GM18907 (cell line): ENCODE measurements at regions not wholly inside any gene's neighbourhood (a gene's known extent, or its start where the extent isn't known, plus 50 kb on each side); places are given as distances from the start of the nearest gene placed in this dataset.

Experiments used
- ATAC-seq: cut with Tn5 transposase; IDR thresholded peaks from one replicate; pipeline ENCODE4 v1.9.1; 2021; ENCODE audit warnings: mild to moderate bottlenecking, moderate library complexity; ENCODE audit not compliant: unreplicated experiment

DNA sequence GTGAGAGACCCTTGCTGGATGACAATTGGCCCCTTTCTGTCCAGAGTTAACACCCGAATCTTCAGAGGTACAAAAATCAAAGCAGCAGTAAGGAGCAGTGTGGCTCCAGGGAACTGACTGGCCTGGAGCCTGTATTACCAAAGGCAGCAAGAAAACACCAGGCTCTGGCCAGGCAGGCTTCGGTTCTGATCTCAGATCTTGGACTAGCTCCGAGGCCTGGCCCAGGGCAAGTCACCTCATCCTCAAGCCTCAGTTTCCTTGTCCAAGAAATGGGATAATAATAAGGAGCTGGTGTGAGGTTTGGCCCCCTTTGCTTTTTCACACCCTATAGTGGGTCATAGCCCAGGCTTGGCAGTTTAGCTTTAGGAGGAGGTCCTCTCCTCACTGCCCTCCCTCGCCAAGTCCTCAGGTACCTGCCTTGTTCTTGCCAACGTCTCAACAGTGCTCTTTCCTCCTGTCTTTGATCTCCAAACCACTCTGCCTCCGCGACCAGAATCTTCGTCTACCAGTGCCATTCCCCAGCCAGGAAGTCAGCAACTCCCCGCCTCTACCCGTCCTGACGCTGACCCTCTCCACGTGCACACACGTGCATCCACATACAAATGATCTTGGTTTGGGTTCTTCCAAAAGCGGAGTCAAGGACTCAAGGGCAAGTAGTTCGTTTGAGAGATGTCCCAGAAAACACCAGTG, 82.6 kb upstream of the TLE3 start:
- no peak for ATAC-seq

DNA sequence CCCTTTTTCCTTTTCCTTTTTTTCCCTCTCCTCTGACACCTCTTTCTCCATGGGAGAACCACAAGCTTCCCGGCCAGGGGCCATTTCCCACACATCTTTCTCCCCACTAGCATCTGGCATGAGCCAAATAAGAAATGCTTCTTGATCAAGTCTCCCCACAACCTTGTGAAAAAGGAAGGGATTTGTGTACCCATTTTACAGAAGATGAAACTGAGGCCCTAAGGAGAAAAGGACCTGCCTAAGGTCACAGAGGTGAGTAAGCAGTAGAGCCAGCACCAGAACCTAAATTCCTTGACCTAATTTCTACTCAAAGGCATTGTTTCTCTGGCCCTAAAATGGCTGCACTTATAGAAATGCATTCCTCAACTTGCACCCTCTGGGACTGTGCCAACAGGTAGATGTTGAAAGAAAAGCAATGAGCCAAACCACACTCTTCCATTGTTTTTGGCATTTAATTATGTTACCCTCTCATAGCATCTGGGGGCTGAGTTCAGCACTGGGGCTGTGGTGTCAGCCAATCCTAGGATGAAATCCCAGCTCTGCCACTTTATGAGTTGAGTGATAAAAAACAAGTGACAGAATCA, 81.7 kb upstream of the TLE3 start:
- ATAC-seq: no peak

DNA sequence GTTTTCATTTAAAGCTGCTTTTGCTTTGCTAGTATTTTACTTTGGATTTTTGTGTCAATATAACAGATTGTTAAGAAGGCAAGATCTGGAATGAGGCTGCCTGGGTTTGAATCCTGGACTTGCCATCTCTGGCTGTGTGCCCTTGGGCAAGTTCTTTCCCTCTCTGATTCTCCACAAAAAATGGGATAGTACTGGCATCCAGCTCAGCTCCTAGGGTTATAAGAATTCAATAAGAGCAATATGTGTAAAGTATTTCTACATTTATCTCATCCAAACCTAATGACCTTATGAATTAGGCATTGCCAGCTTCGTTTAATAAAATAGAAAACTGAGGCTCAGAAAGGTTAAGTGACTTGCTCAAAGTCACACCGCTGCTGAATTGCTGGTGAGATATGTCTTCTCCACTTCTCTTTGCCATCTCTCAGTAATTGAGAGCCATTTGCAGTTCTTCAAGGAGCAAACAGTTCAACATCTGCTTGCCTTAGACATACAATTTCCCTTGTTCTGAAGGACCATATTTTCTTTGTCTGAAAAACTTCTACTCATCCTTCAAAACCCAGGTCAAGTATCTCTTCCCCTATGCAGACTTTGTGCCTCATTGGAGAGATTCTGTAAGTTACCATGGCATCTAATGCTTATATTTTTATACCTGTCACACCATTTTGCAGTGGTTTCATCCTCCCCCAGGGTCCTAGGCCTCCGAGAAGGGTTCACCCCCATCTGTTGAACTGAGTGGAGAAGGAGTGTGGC, 80.8 kb upstream of the TLE3 start:
- no peak for ATAC-seq

DNA sequence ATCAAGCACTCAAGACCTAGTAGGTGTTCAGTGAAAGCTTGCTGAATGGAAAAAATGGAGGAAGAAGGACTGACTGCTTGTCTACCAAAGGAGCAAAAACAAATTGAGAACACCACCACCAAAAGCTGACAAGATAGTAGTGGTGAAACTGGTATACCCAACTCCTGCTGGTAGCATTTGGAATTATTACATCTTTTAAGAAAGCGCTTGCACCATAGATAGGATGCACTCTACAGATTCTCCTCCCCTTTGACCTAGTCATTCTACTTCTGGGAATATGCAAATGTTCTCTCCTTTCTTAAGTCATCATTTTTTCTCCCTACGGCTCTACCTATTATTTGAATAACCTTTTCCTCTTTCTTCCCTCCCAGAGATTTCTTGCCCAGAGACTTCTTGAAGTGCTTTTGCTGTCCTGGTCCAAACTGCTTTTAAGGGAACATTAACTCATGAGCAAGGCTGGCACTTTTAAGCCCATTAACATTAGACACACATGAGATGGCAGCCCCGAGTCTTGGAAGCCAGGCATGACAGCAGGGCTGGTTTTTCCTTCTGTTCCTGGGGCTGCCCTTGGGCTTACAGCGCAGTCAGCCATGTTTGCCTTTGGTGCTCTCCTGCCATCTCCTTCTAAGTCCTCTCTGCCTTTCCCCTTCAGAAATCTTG, 75.0 kb upstream of the TLE3 start:
- no peak for ATAC-seq

DNA sequence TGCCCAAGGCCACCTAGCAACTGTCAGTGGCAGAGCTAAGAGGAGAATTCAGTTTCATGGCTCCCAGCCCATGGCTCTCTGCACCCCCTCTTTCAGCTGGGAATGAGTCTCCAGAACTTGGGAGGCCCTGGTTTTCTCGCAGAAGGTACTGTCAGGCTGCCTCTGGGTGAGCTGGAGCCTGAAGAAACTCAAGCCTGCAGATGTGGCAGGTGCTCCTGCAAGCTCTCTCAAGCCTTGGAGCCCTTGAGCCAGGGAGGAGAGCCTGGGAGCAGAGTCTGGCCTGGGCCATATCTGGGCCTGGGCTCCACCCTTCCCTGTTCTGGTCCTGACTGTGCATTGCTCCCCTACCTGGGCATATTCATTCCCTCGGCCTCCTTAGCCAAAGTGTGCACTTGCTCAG, 74.4 kb upstream of the TLE3 start:
- ATAC-seq: no peak

DNA sequence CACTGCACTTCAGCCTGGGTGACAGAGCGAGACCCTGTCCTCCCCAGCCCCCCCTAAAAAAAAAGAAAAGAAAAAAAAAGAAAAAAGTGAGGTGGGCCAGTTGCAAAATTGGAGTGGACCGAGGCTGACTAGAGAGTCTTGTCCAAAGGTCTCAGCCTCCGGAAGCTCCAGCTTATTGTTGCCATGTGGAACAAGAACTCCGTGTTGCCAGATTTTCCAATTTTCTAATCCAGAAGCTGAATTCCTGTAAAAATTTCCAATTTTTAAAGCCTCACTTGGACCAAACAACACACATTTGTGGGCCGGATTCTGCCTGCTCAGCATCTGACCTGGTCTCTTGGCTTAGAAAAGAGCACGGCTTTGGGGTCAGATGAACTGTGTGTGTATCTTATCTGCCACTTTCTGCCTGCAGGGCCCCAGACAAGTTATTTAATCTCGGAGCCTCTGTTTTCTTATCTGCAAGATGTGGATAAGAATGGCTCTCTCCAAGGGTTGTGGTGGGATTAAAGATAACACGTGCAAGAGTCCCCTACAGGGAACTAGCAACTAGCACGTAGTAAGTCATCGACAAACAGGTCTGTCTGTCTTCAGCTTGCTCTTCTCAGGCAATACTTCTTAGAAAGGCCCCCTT, 73.7 kb upstream of the TLE3 start:
- ATAC-seq: no peak

DNA sequence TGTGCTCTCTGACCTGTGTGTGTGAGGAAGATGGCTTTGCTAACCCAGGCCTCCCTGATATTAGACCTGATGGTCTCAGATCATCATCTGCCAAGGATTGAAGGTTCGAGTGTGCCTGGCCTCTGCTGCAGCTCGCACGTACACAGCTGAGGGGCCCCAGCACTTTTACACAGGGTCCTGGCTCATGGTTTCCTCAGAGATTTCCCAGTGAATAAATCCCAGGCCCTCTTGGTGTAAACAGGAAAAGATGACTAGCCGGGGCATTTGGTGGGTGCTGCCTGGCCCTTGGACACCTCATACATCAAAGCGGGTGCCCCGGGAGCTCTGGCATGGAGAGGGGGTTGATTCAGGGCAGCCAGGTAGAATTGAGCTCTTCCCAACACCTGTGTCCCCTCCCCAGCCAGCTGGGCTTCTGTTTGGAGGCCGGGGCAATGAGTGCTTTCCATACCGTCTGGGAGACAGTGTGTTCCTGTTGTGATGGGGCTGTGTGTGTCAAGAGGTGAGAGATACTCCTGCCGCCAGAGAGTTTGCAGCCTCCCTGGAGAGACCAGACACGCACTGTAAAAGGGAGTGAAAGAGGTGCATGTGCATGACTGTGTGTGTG, 72.5 kb upstream of the TLE3 start:
- ATAC-seq: no peak

DNA sequence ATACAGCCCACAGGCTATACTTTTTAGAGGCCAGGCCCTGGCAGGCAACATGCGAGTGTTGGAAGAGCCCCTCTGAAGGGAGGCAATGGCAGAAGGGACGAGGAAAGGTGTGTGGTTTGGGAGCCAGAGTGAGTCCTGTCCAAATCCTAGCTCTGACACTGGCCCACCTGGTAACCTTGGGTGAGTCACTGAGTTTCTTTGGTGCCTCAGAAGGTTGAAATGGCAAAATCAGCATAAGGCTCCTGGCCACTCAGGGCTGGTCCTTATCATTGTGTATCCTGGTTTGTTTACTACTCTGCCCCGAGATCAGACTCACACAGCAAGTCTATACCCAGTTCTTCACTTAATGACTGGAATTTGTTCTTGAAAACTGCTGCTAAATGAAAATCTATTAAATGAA, 71.4 kb upstream of the TLE3 start:
- ATAC-seq: no peak

DNA sequence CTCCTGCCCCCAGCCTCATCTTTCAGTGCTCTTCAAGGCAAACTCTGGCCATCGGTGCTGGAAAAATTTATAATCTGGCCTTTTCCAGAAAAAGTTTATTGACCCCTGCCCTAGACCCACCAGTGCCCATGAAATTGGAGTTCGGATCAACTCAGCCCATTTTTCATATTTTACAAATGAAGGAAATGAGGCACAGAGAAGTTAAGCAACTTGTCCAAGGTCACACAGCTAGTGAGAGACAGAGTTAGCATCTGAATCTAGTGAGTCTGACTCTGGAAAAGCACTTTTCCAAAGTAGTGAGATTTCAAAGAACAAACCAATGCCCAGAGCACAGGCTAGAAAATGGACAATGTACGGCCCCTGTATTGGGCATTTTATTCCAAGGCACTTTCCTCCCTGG, 69.4 kb upstream of the TLE3 start:
- no peak for ATAC-seq

DNA sequence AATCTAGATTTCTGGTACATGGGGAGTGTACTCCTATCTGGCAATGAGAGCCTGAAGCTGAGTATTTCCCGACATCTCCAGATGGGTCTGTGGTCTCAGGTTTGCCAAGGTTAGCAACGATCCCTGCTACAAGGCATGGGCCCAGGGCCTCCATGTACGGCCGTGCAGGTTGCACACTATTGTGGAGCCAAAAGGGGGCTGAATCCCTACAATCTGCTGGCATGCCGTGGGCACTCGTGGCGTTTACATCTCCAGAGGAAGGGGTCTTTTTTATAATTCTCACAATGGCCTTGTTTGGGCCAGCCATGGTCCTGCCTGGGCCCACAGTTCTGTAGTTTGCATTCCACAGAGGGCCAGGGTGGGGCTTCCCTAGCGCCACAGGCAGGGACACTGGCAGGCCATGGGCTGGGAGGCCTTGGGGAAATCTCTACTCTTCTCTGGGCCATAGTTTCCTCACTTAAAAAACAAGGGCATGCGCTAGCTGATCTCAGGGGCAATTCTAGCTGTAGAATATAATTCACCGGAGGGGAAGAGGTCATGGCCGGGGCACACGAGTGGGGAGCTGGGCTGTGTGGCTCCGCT, 68.9 kb upstream of the TLE3 start:
- no peak for ATAC-seq

DNA sequence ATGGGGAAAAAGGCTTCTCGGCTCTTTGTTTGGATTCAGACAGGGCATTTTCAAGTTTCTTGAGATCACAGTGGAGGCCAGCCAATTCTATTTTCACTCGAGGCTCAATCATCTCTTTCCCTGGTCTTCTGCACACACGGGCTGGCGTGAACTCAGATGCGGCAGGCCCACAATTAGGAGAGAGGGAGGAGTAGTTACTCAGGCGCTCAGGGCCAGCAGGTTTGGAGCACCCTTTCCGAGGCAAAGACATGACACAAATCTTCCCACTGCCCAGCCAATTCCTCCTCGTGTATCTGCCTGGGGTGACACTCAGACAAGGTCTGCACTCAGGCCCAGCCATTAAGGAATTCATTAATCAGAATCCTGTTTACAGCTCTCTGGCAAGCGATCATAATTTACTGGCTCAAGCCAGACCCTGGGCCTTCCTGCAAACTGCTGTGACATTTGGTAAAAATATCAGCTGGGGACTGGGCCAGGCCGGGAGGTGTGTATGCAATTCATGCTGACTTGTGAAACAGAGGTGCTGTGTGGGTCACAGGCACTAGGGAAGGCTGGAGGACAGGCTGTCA, 68.1 kb upstream of the TLE3 start:
- no peak for ATAC-seq

DNA sequence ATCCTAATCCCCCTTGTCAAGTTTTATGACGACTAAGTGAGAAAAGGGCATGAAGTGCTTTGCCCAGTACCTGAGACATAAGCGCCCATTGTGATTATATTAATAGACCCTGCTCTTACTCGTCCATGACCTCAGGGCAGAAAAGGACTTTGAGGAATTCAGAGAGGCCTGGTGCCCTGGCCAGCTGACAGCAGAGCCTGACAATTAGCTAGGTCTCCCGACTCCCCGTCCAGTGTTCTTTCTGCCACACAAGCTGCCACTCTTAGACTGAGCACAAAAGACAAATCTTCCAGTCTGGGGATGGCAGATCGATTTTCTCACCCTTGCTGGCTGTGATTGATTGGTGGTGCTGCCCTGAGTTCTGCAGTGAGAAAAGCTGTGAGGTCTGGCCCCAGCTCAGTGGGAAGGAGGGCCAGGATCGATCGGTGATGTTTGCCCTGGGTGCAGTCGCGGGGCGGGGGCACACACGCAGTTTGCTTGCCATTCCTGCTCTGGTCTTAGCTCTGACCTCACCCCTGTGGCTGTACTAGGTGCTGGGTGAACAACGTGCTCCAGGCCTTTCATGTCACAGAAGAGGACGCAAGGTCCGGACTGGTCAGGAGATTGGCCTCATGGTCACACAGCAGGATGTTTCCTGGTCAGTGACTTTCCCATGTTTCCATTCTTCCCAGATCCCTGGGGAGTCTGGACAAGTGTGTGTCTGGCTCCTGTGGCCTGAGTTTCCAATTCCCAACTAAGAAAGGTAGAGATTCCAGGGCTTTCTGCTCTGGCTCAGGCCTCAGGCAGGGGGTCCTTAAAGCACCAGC, 67.4 kb upstream of the TLE3 start:
- no peak for ATAC-seq

DNA sequence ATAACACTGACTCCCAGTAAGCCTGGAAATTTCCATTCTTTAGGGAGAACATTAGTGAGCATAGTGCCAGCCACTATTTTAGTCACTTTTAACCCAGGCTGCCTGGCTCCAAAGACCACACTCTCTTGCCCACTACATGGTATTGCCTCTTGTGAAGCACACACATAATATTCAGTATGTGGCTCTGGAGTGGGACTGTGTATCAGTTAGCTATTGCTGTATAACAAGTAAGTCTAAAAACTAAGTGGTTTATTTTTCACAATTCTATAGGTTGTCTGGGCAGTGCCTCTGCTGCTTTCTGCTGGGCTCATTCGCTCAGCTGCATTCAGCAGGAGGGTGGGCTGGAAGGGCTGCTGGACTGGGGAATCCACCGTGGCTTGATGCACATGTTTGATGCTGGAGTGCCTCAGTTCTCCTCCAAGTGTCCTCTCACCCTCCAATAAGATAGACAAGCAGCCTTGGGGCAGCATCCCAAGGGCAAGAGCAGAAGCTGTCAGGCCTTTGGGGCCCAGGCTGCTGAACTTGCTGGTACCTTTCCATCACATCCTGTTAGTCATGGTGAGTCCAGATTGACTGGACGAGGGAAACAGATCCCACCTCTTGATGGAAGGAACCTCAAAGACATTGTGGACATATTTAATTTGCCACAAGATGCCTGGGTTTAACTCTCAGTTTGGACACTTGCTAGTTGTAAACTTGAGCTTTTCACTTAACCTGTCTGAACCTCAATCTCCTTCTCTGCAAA, 66.6 kb upstream of the TLE3 start:
- ATAC-seq: no peak

DNA sequence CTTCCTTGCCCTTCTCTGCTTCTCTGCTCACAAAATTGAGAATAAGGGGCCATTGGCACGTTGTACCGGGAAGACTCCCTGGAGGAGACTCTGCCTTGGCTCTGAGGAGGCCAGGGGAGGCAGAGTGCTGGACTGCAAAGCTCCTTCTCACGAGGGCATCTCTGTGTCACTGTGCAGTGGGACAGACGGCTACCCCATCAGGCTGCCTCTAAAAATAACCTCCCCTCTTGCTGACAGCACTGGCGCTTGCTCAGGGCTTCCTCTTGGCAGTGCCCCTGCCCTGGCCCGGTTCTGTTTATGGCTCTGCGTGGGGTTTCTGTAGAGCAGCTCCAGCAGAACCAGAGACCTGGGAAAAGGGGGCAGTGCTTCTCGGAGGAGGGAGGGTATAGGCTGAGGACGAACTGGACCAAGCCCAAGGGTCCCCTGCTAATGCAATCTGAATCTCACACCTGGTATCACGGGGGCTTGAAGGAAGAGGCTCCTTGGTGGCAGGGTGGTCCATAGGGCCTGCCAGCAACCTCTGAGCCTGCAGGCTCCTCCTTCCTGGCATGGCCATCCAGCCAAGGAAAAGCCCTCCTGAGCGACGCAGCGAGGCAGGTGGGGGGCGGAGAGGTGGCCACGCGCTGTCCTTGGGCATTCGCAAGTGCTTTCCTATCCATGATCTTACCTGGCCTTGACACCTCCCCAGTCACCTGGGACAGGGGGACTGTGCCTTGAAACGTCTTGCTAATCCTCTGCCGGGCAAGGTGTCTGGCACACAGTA, 63.3 kb upstream of the TLE3 start:
- no peak for ATAC-seq

DNA sequence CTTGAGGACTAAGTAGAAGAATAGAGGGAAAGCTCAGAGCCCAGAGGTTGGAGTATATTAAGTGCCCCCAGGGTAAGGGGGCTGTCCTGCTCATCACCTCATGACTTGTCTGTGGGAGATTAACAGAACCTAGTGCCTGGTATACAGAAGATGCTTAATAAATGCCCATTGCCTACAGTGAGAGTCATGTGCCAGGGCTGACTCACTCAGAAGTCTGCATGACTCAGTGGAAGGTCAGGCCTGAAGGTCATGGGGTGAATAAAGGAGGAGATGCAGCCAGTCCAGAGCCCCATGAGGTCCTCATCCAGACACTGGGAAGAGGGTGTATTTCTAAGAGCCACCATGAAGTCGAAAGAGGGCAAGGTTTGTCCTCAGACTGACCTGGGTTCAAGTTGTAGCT, 62.5 kb upstream of the TLE3 start:
- ATAC-seq: no peak

DNA sequence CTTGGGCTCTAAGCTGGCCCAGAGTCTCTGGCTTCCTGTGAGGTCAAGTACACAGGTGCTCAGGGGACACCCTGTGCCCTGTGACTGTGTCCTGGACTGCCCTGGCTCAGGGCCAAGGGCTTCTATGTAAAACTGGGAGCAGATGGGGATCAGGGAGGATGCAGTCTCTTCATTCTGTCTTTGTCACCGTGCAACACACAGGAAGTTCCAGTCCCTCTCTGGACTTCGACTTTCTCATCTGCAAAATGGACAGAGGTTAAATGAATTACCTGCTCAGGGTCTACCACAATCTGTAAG, 61.9 kb upstream of the TLE3 start:
- no peak for ATAC-seq

DNA sequence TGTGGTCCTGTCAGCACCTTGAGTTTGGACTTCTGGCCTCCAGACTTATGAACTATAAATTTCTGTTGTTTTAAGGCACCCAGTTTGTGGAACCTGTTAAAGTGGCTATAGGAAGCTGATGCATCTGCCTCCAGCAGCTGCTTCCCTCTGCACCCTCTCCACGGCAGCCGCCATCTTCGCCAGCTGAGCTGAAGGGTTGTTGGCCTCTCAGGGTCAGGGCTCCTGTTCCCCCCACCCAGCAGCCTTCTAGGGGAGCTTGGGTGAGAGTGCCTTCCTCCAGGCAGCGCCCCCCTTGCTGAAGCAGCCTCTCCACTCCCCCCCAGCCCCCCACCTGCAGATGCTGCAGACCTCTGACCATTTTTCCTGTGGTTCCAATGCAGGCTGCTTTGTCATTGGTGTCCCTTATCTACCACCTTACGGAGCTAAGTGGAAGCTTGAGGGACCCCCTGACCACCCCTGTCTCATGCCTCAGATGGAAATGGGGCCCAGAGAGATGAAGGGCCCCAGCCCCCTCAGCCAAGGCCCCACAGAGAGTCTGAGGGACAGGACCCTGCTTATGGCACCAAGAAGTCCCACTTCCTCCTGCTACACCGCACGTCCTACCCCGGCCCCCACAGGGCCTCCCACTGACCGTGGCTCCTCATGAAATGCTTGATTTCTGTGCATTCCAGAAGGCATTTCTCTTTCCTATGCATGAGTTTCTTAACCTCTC, 61.4 kb upstream of the TLE3 start:
- no peak for ATAC-seq
